ENCODE measurements at regions not wholly inside any gene's neighbourhood (a gene's known extent, or its start where the extent isn't known, plus 50 kb on each side); places are given as distances from the start of the nearest gene placed in this dataset.

DNA sequence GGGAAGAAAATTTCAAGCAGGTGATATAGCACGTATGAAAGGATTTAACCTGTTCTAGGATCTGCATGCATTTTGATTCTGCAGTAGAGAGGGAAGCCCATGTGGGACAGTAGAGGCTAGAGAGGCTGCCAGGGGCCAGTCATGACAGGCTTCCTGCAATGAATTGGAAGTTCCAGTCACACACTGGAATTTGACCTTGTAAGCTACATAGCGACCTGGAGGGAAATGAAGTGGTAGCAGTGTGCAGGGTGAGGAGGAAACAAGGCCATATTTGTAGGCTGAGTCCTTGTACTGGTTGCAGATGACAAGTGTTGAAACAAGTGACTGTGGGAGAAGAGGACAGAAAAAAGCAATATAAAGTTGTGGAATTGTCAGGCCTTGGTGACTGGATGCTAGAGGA, 58.6 kb upstream of the OLIG3 start:
- ChIA-PET RAD21 (ENCODE audit: unreplicated experiment) (no interaction called here), CTCF (interaction anchor here (0.8 kb wide), 2 partner anchors 27 to 448 kb away, joined by 3 read pairs; no protein-coding TSS in a partner anchor), SMC1A (ENCODE audit: uncharacterized antibody, unreplicated experiment) (no interaction called here), POLR2A (no interaction called here)
- ATAC-seq = no peak
- no peaks in the 10 kb centered on the region for H3K4me1 ChIP-seq (ENCODE audit: control insufficient read depth, insufficient read depth, low read length)
- H3K36me3 ChIP-seq (ENCODE audit: control insufficient read depth in 2 of 2, insufficient read depth in 2 of 2, low read length in 1 of 2) = no peaks in the 10 kb centered on the region
- H3K4me3 ChIP-seq = no peak overlapping the region
- H3K79me2 ChIP-seq (ENCODE audit: control insufficient read depth, insufficient read depth, low read length) = no peaks in the 10 kb centered on the region
- 0 out of 4 replicates have a peak, but pooled peaks cover 1 to 5% of the 10 kb centered on the region in 2 experiments for H3K27me3 ChIP-seq (replicated peaks in 1 of 2; ENCODE audit: control insufficient read depth in 2 of 2, insufficient read depth in 2 of 2, low read length in 1 of 2)
- H3K9ac ChIP-seq (ENCODE audit: control insufficient read depth, insufficient read depth, low read length) = no peak overlapping the region
- no peaks in the 10 kb centered on the region for H4K20me1 ChIP-seq (ENCODE audit: control insufficient read depth, insufficient read depth)
- H2AFZ ChIP-seq (ENCODE audit: control insufficient read depth, low read depth, low read length) = no peak overlapping the region
- WGBS (ENCODE audit: insufficient coverage, insufficient replicate concordance, low lambda C conversion rate, missing lambda C conversion rate) = 23% methylated on average over 2 of the region's 2 CpGs
- no TSS peak for BruUV-seq (replicated peaks)
- H3K9me3 ChIP-seq (replicated peaks; ENCODE audit: control insufficient read depth, insufficient read depth, low read length) = no peaks in the 10 kb centered on the region
- FAIRE-seq = no peak
- DNase-seq (ENCODE audit: low read depth, low spot score) = no peak
- in situ Hi-C loops (cut with MboI) (no loop called here), intact Hi-C loops (cut with micrococcal nuclease; ENCODE audit: unreplicated experiment) (no loop called here)
- no peak overlapping the region for H3K27ac ChIP-seq (ENCODE audit: control insufficient read depth, insufficient read depth)
- no peak overlapping the region for H3K4me2 ChIP-seq (ENCODE audit: control insufficient read depth, insufficient read depth)
- TF ChIP-seq ZNF384 (IDR thresholded peaks at IDR 0.05; ENCODE audit: borderline replicate concordance, low read depth, low read length) (no peak), ZNF217 (IDR thresholded peaks at IDR 0.05) (no peak), SPI1 (IDR thresholded peaks at IDR 0.05; ENCODE audit: borderline replicate concordance, insufficient read depth, low read depth, low read length) (no peak), NR2C1 (IDR thresholded peaks at IDR 0.05) (no peak), BACH1 (IDR thresholded peaks at IDR 0.05; ENCODE audit: borderline replicate concordance) (no peak), RFX5 (IDR thresholded peaks at IDR 0.05; ENCODE audit: low read depth, low read length) (no peak), BCLAF1 (IDR thresholded peaks at IDR 0.05) (no peak), PAX5 (IDR thresholded peaks at IDR 0.05; ENCODE audit: borderline replicate concordance, low read depth, low read length) (no peak), ZBTB33 (IDR thresholded peaks at IDR 0.05) (no peak), CEBPB (IDR thresholded peaks at IDR 0.05; ENCODE audit: borderline replicate concordance in 1 of 2, low read depth in 2 of 2, low read length in 2 of 2) (no peak), KLF5 (IDR thresholded peaks at IDR 0.05; ENCODE audit: partially characterized antibody) (no peak), POU2F2 (IDR thresholded peaks at IDR 0.05; ENCODE audit: borderline replicate concordance, low read depth, low read length) (no peak)
- TF ChIP-seq, protein P1, sequence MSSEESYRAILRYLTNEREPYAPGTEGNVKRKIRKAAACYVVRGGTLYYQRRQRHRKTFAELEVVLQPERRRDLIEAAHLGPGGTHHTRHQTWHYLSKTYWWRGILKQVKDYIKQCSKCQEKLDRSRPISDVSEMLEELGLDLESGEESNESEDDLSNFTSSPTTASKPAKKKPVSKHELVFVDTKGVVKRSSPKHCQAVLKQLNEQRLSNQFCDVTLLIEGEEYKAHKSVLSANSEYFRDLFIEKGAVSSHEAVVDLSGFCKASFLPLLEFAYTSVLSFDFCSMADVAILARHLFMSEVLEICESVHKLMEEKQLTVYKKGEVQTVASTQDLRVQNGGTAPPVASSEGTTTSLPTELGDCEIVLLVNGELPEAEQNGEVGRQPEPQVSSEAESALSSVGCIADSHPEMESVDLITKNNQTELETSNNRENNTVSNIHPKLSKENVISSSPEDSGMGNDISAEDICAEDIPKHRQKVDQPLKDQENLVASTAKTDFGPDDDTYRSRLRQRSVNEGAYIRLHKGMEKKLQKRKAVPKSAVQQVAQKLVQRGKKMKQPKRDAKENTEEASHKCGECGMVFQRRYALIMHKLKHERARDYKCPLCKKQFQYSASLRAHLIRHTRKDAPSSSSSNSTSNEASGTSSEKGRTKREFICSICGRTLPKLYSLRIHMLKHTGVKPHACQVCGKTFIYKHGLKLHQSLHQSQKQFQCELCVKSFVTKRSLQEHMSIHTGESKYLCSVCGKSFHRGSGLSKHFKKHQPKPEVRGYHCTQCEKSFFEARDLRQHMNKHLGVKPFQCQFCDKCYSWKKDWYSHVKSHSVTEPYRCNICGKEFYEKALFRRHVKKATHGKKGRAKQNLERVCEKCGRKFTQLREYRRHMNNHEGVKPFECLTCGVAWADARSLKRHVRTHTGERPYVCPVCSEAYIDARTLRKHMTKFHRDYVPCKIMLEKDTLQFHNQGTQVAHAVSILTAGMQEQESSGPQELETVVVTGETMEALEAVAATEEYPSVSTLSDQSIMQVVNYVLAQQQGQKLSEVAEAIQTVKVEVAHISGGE (CRISPR knock-in tag; IDR thresholded peaks at IDR 0.05) = no peak
